22Rv1 (cell line): ENCODE measurements at regions not wholly inside any gene's neighbourhood (a gene's known extent, or its start where the extent isn't known, plus 50 kb on each side); places are given as distances from the start of the nearest gene placed in this dataset.

Source experiments
- H3K27ac ChIP-seq: fragments of 450-650 bp; 2 replicates; pipeline ENCODE4 v1.5.1; 2017
- CTCF ChIP-seq: fragments of 450-650 bp; IDR thresholded peaks from 2 replicates; pipeline ENCODE4 v1.5.1; 2017; ENCODE audit warnings: mild to moderate bottlenecking
- ZFX ChIP-seq: fragments of 450-650 bp; IDR thresholded peaks from 2 replicates; pipeline ENCODE4 v1.6.1; 2017; ENCODE audit warnings: antibody characterized with exemption, borderline replicate concordance

GRCh38 chr15:96978937-96979473, 648.5 kb downstream of the NR2F2 start:
- TF ChIP-seq ZFX (no peak), CTCF (no peak)
- no peak overlapping the region for H3K27ac ChIP-seq

GRCh38 chr15:96984121-96984671, 653.7 kb downstream of the NR2F2 start:
- 0 out of 2 replicates have a peak overlapping the region, but pooled peaks have one; percentile 2 for H3K27ac ChIP-seq

DNA sequence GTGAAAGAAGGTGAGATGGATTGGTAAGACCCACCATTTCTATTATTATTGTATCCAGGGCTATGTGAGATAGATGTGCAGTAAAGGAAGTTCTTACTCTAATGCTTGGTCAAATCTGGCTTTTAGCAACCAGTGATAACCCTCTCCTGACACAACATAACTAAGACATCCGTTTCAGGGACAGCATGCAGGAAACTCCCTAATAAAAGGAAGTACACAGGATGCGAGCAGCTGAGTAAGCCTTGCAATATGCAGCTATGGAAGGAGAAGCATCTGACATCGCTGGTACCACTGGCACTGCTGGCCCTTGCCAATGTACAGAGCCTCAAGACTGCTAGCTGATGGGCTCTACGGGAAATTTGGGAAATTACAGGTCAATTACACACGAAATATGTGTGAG, 662.3 kb downstream of the NR2F2 start:
- no peak overlapping the region for H3K27ac ChIP-seq
- TF ChIP-seq ZFX (no peak), CTCF (no peak)

- H3K27ac ChIP-seq = no peak overlapping the region
- TF ChIP-seq CTCF (no peak), ZFX (no peak)
Measured at GRCh38 chr15:96997538-96997937, 667.0 kb downstream of the NR2F2 start.

GRCh38 chr15:97009031-97009431, 678.5 kb downstream of the NR2F2 start:
- TF ChIP-seq ZFX (no peak), CTCF (no peak)
- H3K27ac ChIP-seq = no peak overlapping the region

DNA sequence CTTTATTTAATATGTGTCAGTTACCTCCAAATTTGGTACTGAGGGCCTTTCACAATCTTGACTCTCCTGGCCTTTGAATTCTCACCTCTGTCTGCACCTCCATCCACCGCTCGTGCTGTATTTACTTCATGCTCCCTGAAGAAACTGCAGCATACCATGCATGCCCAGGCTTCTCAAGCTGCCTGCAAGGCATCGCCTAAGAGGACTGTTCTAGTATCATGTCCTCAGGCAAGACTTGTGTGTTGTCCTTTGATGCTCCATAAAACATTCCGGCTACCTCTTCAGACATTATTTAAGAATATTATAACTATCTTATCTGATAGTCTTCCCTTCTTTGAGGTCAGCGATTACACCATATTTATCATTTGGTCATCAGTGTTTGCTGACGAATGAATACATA, 682.5 kb downstream of the NR2F2 start:
- TF ChIP-seq ZFX (no peak), CTCF (no peak)
- H3K27ac ChIP-seq = no peak overlapping the region

GRCh38 chr15:97013491-97013890, 683.0 kb downstream of the NR2F2 start:
- TF ChIP-seq ZFX (no peak), CTCF (no peak)
- no peak overlapping the region for H3K27ac ChIP-seq

- TF ChIP-seq ZFX (no peak), CTCF (no peak)
Measured at GRCh38 chr15:97014001-97014400, 683.5 kb downstream of the NR2F2 start.

More at GRCh38 chr15:97014001-97014400, 683.5 kb downstream of the NR2F2 start:
- no peak overlapping the region for H3K27ac ChIP-seq
